ENCODE measurements at regions not wholly inside any gene's neighbourhood (a gene's known extent, or its start where the extent isn't known, plus 50 kb on each side); places are given as distances from the start of the nearest gene placed in this dataset.
A peak's percentile ranks its signal among the peaks of the same experiment; 100 is the strongest.

- H3K4me1 Mint-ChIP-seq (ENCODE audit: low read depth in 2 of 2), result peaks cover 43 to 62% of the 10 kb centered on the region in 2 donors
- H3K36me3 Mint-ChIP-seq (ENCODE audit: insufficient read depth), result peaks cover 46% of the 10 kb centered on the region
- H3K4me3 Mint-ChIP-seq, result peak overlapping the region; percentile 95 to 96
- peaks cover 5 to 6% of the 10 kb centered on the region in 2 donors for H3K27me3 Mint-ChIP-seq
- DNase-seq (peak; percentile 58 to 69 (median 68)), ATAC-seq (replicated peaks) (peak; percentile 51)
- peaks cover 0 to 11% of the 10 kb centered on the region in 2 donors for H3K9me3 Mint-ChIP-seq
- peak overlapping the region; percentile 100 for H3K27ac Mint-ChIP-seq
These were observed 53.5 kb upstream of the BTN3A2 start for GRCh38 chr6:26311385-26312095.

GRCh38 chr6:26312096-26312463 is 52.9 kb upstream of the BTN3A2 start:
- DNase-seq (no peak), ATAC-seq (replicated peaks) (no peak)
- H3K9me3 Mint-ChIP-seq, result peaks cover 0 to 11% of the 10 kb centered on the region in 2 donors
- H3K36me3 Mint-ChIP-seq (ENCODE audit: insufficient read depth), result peaks cover 43% of the 10 kb centered on the region
- H3K4me3 Mint-ChIP-seq, result peak overlapping the region; percentile 95 to 96
- peaks cover 43 to 62% of the 10 kb centered on the region in 2 donors for H3K4me1 Mint-ChIP-seq (ENCODE audit: low read depth in 2 of 2)
- peak overlapping the region; percentile 100 for H3K27ac Mint-ChIP-seq
- peaks cover 5 to 6% of the 10 kb centered on the region in 2 donors for H3K27me3 Mint-ChIP-seq

- DNase-seq (peak; percentile 84 to 87 (median 86)), ATAC-seq (replicated peaks) (peak; percentile 69)
- Mint-ChIP-seq H3K27me3 (peaks cover 5 to 6% of the 10 kb centered on the region in 2 donors), H3K4me3 (peak overlapping the region; percentile 95 to 96), H3K36me3 (ENCODE audit: insufficient read depth) (peaks cover 48% of the 10 kb centered on the region), H3K9me3 (peaks cover 0 to 11% of the 10 kb centered on the region in 2 donors), H3K27ac (peak overlapping the region; percentile 100), H3K4me1 (ENCODE audit: low read depth in 2 of 2) (peaks cover 38 to 56% of the 10 kb centered on the region in 2 donors)
These were observed 52.2 kb upstream of the BTN3A2 start for GRCh38 chr6:26312501-26313397.

Data from effector memory CD8-positive, alpha-beta T cell (primary cell).